PC-3 (cell line): ENCODE measurements at regions not wholly inside any gene's neighbourhood (a gene's known extent, or its start where the extent isn't known, plus 50 kb on each side); places are given as distances from the start of the nearest gene placed in this dataset.

Experiments used
- ATAC-seq: fragments of 200-7000 bp; cut with Tn5 transposase; 2 replicates; pipeline ENCODE4 v1.9.1; 2020; ENCODE audit warnings: mild to moderate bottlenecking, moderate library complexity
- BruUV-seq: library from RNA; stranded (reverse); fragments of 400-500 nt; replicated peaks from 2 replicates; lab custom pipeline; 2021; lab: Mats Ljungman, UMichigan
- CTCF ChIA-PET: fragments of 300-600 bp; sonication (Branson Sonifier 250); formaldehyde crosslinking; loops from one replicate; lab custom pipeline; 2022; ENCODE audit warnings: antibody characterized with exemption; lab: Charles Lee
- POLR2A ChIA-PET: fragments of 300-600 bp; sonication (Branson Sonifier 250); formaldehyde crosslinking; loops from one replicate; lab custom pipeline; 2022; ENCODE audit warnings: antibody characterized with exemption; ENCODE audit not compliant: unreplicated experiment; lab: Charles Lee
- DNase-seq: peaks from one replicate; pipeline ENCODE4 v3.0.0-alpha.2; 2015
- H2AFZ ChIP-seq: fragments of 300-600 bp; sonication (generic); 2 replicates; pipeline ENCODE4 v1.6.0; 2016; ENCODE audit warnings: antibody characterized with exemption, low read length
- H3F3A ChIP-seq: fragments of 300-600 bp; sonication (generic); one replicate; pipeline ENCODE4 v1.6.0; 2017; ENCODE audit warnings: antibody characterized with exemption, low read length, control low read depth, mild to moderate bottlenecking; ENCODE audit not compliant: unreplicated experiment
- H3K27ac ChIP-seq: fragments of 300-600 bp; sonication (generic); 2 replicates; pipeline ENCODE4 v1.5.1; 2016; ENCODE audit warnings: mild to moderate bottlenecking, low read length
- H3K27me3 ChIP-seq: fragments of 300-600 bp; sonication (generic); 2 replicates; pipeline ENCODE4 v1.6.1; 2016; ENCODE audit warnings: low read length, mixed read lengths
- H3K36me3 ChIP-seq: fragments of 300-600 bp; sonication (generic); 2 replicates; pipeline ENCODE4 v1.6.1; 2016; ENCODE audit warnings: low read depth, mixed run types, low read length, mixed read lengths
- H3K4me1 ChIP-seq: fragments of 300-600 bp; sonication (generic); 2 replicates; pipeline ENCODE4 v1.5.1; 2016; ENCODE audit warnings: low read length; ENCODE audit not compliant: insufficient read depth
- H3K4me2 ChIP-seq: fragments of 300-600 bp; sonication (generic); 2 replicates; pipeline ENCODE4 v1.6.0; 2016; ENCODE audit warnings: low read length
- H3K4me3 ChIP-seq: fragments of 300-600 bp; sonication (generic); 2 replicates; pipeline ENCODE4 v1.5.1; 2016; ENCODE audit warnings: mild to moderate bottlenecking, low read length, mixed read lengths
- H3K79me2 ChIP-seq: fragments of 300-600 bp; sonication (generic); 2 replicates; pipeline ENCODE4 v1.6.1; 2017; ENCODE audit warnings: low read length, mixed read lengths
- H3K9ac ChIP-seq: fragments of 300-600 bp; sonication (generic); 2 replicates; pipeline ENCODE4 v1.6.0; 2016; ENCODE audit warnings: mild to moderate bottlenecking, low read length
- H3K9me2 ChIP-seq: fragments of 300-600 bp; sonication (generic); replicated peaks from 2 replicates; pipeline ENCODE4 v1.6.1; 2016; ENCODE audit warnings: mixed run types, low read length, mixed read lengths
- H3K9me3 ChIP-seq: fragments of 300-600 bp; sonication (generic); 2 replicates; pipeline ENCODE4 v1.6.1; 2016; ENCODE audit warnings: low read length, mixed read lengths
- H4K20me1 ChIP-seq: fragments of 300-600 bp; sonication (generic); 2 replicates; pipeline ENCODE4 v1.6.1; 2016; ENCODE audit warnings: low read length, mixed read lengths
- CTCF ChIP-seq: fragments of 300-600 bp; sonication (generic); conservative IDR thresholded peaks from 2 replicates; pipeline ENCODE4 v1.5.1; 2017; ENCODE audit warnings: antibody characterized with exemption, low read depth, mild to moderate bottlenecking, low read length
- EZH2 ChIP-seq: fragments of 300-600 bp; sonication (generic); IDR thresholded peaks from one replicate; pipeline ENCODE4 v1.6.1; 2017; ENCODE audit warnings: antibody characterized with exemption, mild to moderate bottlenecking, low read length; ENCODE audit not compliant: unreplicated experiment
- EZH2phosphoT487 ChIP-seq: fragments of 300-600 bp; sonication (generic); IDR thresholded peaks from 2 replicates; pipeline ENCODE4 v1.6.1; 2018; ENCODE audit warnings: mild to moderate bottlenecking, antibody characterized with exemption, low read length, borderline replicate concordance
- intact Hi-C: fragments of 100-400 bp; cut with micrococcal nuclease; formaldehyde crosslinking; loops from 2 replicates; pipeline ENCODE4 v1.9.0; 2023

GRCh38 chr3:127486321-127486944 is 104.1 kb downstream of the TPRA1 start:
- no peaks in the 10 kb centered on the region for H3F3A ChIP-seq
- no TSS peak for BruUV-seq
- no peak overlapping the region for H2AFZ ChIP-seq
- H3K4me1 ChIP-seq, result no peaks in the 10 kb centered on the region
- no peaks in the 10 kb centered on the region for H3K36me3 ChIP-seq
- no peaks in the 10 kb centered on the region for H3K79me2 ChIP-seq
- ChIA-PET CTCF (no interaction called here), POLR2A (no interaction called here)
- H3K27ac ChIP-seq, result no peak overlapping the region
- TF ChIP-seq CTCF (no peak), EZH2phosphoT487 (no peak), EZH2 (no peak)
- ATAC-seq (no peak), DNase-seq (no peak)
- H3K9ac ChIP-seq, result no peak overlapping the region
- H3K9me2 ChIP-seq, result no peaks in the 10 kb centered on the region
- H3K9me3 ChIP-seq, result no peaks in the 10 kb centered on the region
- no peaks in the 10 kb centered on the region for H3K27me3 ChIP-seq
- no peaks in the 10 kb centered on the region for H4K20me1 ChIP-seq
- no peak overlapping the region for H3K4me3 ChIP-seq
- intact Hi-C loops, result no loop called here
- H3K4me2 ChIP-seq, result no peak overlapping the region

GRCh38 chr3:127485396-127486170 is 105.0 kb downstream of the TPRA1 start:
- no peak for TF ChIP-seq CTCF
- Histone ChIP-seq H3K27me3 (no peaks in the 10 kb centered on the region), H3K4me1 (no peaks in the 10 kb centered on the region), H3K9me2 (no peaks in the 10 kb centered on the region), H3K4me2 (no peak overlapping the region), H3K9me3 (no peaks in the 10 kb centered on the region), H3K27ac (no peak overlapping the region), H3F3A (no peaks in the 10 kb centered on the region), H3K4me3 (no peak overlapping the region), H3K9ac (no peak overlapping the region), H3K36me3 (no peaks in the 10 kb centered on the region), H4K20me1 (no peaks in the 10 kb centered on the region), H3K79me2 (no peaks in the 10 kb centered on the region), H2AFZ (no peak overlapping the region)
- no peak for DNase-seq
- CTCF ChIA-PET, result no interaction called here
- no TSS peak for BruUV-seq
- POLR2A ChIA-PET, result no interaction called here
- ATAC-seq, result no peak
- intact Hi-C loops, result no loop called here
